NCI-H2029 treated with DMSO at 0.1 percent for 48 hours (cell line): ENCODE measurements at regions not wholly inside any gene's neighbourhood (a gene's known extent, or its start where the extent isn't known, plus 50 kb on each side); places are given as distances from the start of the nearest gene placed in this dataset.

Experiments used
- DNase-seq: peaks from one replicate; lab custom pipeline; 2025; lab: John Stamatoyannopoulos, UW

DNA sequence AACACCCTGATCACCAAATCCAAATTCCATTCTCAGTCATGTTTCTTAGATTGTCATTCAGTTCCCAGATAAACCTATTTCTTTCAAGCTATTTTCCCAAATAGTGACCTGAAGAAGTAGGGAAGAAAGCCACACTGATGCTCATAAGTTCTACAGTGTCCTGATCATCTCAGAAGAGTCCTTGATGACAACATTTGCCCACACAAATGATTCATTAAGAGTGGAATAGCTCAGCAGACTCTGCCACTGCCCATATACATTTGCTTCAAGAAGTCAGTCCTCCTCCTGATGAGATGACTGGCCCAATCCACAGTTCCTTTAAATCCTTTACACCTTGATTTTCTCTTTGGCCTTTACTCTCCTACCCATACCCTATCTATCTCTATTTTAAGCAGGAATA, 283.7 kb upstream of the NR4A3 start:
- no peak for DNase-seq

DNA sequence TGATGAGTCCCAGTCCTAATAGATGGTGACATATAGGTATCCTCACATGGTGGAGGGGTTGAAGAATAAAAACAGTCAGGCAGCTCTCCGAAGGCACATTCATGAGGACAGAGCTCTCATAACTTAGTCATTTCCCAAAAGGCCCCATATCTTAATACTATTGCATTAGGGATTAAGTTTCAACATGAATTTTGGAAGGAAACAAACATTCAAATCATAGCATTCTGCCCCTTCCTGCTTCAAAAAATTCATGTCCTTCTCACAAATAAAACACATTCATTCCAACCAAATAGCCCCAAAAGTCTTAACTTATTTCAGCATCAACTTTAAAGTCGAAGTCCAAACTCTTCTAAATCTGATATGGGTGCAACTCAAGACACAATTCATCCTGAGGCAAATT, 277.2 kb upstream of the NR4A3 start:
- DNase-seq, result no peak

GRCh38 chr9:99549441-99549840, 272.2 kb upstream of the NR4A3 start:
- no peak for DNase-seq

DNA sequence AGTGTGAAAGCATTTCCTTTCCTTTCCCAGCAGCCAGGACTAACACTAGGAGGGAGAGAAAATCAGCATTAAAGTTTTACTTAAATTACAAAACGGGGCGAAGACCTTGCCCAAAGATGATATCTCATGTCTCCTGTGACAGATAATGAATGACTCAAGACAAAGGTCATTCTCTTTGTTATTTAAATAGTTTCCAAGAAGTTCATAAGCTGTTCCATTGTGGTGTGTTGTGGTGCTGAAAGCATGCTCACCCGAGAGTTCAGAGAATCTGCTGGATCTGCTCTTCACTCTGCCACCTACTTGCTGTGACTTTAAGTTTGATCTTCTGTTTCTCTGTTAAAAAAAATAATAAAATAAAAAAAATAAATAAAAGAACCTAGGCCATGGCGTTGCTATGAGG, 265.9 kb upstream of the NR4A3 start:
- DNase-seq, result no peak

GRCh38 chr9:99556998-99557397, 264.7 kb upstream of the NR4A3 start:
- no peak for DNase-seq

GRCh38 chr9:99557816-99558215, 263.9 kb upstream of the NR4A3 start:
- no peak for DNase-seq

- no peak for DNase-seq
Measured at GRCh38 chr9:99559776-99560175, 261.9 kb upstream of the NR4A3 start.

- DNase-seq, result no peak
Measured at GRCh38 chr9:99560561-99560960, 261.1 kb upstream of the NR4A3 start.

- no peak for DNase-seq
Measured at GRCh38 chr9:99561509-99561917, 260.2 kb upstream of the NR4A3 start.

DNA sequence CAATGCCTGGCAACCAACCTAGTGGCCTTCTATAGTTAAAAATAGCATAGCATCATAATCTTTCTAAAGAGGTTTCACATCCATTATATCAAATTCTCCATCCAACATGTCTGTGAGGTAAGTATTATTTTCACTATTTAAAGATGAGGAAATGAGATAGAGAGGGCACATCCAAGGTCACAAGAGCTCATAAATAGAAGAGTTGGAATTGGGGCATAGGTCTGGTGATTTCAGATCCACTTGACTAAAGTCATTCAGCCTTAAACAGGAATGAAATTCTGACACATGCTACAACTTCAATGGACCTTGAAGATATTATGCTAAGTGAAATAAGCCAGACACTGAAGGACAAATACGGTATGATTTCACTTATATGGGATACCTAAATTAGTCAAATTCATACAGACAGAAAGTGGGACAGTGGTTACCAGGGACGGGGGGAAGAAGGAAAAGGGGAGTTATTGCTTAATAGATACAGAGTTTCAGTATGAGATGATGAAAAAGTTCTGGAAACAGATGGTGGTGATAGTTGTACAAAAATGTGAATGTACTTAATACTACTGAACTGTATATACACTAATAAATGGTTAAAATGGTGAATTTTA, 259.6 kb upstream of the NR4A3 start:
- DNase-seq, result no peak

- no peak for DNase-seq
Measured at GRCh38 chr9:99563364-99563763, 258.3 kb upstream of the NR4A3 start.

DNA sequence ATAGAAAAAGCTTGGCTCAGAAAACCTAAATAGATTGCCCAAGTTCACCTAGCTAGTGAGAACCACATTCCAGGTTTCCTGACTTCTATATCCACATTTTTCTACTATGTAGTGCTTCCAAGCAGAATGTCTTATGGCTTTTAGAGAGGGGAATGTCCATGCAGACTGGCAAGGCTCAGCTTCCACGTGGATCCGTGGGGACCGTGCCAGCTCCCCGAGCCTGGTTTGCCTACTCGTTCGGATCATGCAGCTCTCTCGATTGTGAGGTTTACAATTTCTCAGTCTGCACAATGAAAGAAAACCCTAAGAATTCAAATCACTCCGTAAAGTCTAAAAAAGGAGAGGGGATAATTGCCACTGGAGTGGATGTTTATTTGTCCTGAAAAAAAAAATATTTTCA, 256.5 kb upstream of the NR4A3 start:
- DNase-seq, result no peak

DNA sequence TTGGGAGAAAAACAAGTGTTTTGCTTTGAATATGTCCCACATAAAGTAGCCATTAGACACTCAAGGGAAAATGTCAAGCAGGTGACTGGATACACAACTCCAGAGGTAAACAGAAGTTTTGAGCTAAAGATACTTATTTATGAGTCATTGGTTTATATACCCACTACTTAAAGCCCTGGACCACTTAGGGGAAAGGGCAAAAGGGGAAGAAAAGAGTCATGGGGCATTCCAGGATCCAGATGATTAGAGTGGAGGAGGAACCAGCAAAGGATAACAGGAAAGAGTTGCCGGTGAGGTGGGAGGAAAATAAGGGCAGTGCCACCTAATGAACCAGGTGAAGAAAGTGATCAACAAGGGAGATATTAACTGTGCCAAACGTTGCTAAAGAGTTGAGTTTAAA, 254.2 kb upstream of the NR4A3 start:
- DNase-seq, result no peak

- no peak for DNase-seq
Measured at GRCh38 chr9:99569840-99570239, 251.8 kb upstream of the NR4A3 start.

- DNase-seq, result no peak
Measured at GRCh38 chr9:99572567-99572966, 249.1 kb upstream of the NR4A3 start.

GRCh38 chr9:99573085-99573484, 248.6 kb upstream of the NR4A3 start:
- DNase-seq, result no peak

DNA sequence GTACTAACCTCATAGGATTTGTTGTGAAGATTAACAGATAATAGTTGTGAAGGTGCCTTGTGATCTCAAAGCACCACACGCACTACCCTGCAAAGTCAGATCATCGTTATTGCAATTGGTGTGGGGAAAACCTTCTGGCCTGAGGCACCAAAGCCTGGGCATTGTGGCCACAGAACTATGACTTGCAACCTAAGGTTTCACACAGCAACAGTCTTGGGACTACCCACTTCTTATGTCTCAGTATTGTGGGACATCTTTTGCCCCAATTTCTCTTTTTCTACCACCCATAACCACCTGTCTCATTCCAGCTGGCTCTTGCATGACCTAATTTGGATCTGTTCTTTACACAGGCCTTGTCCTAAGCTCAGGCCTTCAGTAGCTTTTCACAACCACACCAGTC, 247.8 kb upstream of the NR4A3 start:
- DNase-seq, result no peak

DNA sequence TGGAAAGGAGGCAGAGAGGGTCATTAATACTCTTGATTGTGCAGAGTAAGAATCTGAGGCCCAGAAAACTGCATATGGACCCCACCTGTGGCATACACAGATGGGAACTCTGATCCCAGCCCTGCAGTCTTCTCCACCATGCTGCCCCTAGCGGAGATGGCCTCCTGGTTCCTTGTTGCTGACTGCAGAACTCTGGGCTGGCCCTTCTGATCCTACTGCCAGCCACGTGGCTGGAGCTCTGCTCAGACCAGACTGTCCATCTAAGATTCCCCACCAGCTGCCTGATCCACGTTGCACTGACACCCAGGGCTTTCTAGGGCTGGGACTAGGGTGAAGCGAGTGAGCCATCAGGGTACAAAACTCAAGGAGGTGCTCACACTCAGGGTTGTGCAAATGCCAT, 245.7 kb upstream of the NR4A3 start:
- no peak for DNase-seq

- DNase-seq, result no peak
Measured at GRCh38 chr9:99576876-99577275, 244.8 kb upstream of the NR4A3 start.

GRCh38 chr9:99577351-99577750, 244.3 kb upstream of the NR4A3 start:
- DNase-seq, result no peak

GRCh38 chr9:99578666-99579065, 243.0 kb upstream of the NR4A3 start:
- DNase-seq, result no peak

DNA sequence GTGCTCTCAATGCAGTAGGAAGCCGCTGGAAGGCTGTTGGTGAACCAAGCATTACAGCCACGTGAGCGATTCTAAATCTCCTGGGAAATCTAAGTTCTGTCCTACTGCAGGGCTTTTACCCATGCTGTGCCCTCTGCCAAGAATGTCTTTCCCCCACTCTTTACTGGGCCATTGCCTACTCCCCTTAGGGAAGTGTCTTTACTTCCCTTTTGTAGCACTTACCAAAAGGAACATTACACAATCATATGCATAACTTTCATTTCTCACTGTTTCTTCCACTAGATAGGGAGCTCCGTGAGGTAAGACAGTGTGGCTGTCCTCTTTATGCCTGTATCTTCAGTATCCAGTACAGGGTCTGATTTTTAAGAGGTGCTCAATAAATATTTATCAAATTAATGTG, 241.7 kb upstream of the NR4A3 start:
- DNase-seq, result no peak

GRCh38 chr9:99582814-99583213, 238.9 kb upstream of the NR4A3 start:
- no peak for DNase-seq

DNA sequence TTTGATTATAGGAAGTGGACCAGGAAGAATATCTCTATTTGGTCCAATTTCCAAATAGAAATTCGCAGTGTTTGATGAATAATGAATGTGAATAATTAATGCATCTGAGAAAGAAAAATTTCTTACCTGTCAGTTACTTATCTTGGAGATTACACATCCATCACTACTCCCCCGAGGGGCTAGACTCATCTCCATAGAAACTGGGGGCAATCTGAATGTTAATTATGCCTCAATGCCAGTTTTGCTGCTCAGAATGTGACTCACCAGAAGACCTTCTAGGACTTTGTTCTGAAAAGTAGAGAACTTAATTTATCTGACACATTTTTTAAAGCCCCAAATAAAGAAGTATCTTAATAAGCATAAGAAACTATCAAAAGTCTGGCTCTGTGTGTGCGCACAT, 233.4 kb upstream of the NR4A3 start:
- no peak for DNase-seq

DNA sequence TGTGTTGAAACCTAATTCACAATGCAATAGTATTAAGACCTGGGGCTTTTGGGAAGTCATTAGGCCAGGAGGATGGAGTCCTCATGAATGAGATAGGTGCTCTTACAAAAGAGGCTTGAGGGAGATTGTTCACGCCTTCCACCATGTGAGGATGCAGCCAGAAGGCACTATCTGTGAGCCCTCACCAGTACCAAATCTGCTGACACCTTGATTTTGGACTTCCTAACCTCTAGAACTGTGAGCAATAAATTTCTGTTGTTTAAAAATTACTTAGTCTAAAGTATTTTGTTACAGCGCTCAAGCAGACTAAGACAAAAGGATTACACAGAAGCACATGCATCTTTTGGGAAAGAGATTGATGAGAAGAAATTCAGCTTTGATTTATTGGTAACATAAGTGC, 232.9 kb upstream of the NR4A3 start:
- no peak for DNase-seq
